Fibroblast of skin of back (primary cell): ENCODE measurements at regions not wholly inside any gene's neighbourhood (a gene's known extent, or its start where the extent isn't known, plus 50 kb on each side); places are given as distances from the start of the nearest gene placed in this dataset.

Experiments
- DNase-seq: peaks from one replicate; pipeline ENCODE4 v3.0.0-alpha.2; 2013

GRCh38 chr2:66850376-66850775 is 415.5 kb downstream of the MEIS1 start:
- no peak for DNase-seq

GRCh38 chr2:66851449-66851872 is 416.5 kb downstream of the MEIS1 start:
- DNase-seq, result peak; percentile 97

GRCh38 chr2:66852953-66853352 is 418.0 kb downstream of the MEIS1 start:
- DNase-seq, result no peak

DNA sequence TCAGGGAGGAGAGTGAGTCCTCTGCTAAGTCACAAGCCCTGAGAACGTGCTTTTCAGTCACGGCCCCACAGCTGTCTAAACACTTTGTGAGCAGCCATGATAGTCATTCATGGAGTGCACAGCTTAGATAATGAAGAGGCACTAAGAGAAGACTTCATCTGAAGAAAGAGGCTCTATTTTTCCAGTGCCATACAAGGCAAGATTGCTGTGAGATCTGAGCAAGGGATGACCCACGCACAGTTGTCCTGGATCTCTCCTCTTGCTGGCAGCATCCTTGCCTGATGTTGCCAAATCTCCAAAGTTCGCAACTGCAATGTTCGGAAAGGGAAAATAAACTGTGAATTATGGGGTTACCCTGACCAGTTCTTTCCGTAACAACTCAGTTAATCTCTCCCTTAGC is 418.7 kb downstream of the MEIS1 start:
- DNase-seq, result no peak

DNA sequence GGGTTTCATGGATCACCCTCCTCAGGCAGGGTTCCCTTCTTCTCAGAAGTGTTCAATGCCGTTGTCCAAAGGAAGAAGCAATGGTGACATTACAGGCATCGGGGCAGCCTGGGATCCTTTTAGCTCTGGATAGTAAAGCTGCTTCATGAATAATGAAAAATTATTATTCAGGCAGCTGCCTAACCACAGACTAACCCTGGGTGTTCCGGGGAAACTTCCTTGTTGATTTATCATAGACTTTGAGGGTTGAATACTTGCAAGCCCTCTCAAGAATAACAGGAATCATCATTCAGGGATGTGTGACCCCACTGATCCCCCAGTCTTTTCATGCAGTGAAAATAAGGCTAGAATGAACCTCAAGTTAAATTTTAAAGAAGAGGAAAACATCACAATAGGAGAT is 419.4 kb downstream of the MEIS1 start:
- peak; percentile 73 for DNase-seq

GRCh38 chr2:66862885-66863650 is 428.1 kb downstream of the MEIS1 start:
- DNase-seq, result peak; percentile 87

DNA sequence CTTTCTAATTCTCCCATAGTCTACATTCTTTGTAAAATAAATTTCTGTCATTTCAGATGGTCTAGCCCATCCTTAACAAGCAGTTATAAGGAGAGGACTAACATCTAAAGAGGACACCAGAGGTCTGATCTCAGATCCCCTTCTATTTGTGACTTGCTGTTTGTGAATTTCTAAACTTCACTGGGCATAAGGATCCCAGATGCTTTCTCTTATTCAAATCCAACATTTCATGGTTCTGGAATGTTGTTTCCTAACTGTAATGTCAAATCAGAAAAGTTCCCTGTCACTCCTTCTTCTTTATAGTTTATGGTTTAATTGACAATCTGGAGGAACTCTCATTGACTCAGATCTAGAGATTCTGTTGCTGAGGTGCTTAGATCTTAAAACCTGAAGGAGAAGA is 430.2 kb downstream of the MEIS1 start:
- peak; percentile 52 for DNase-seq

DNA sequence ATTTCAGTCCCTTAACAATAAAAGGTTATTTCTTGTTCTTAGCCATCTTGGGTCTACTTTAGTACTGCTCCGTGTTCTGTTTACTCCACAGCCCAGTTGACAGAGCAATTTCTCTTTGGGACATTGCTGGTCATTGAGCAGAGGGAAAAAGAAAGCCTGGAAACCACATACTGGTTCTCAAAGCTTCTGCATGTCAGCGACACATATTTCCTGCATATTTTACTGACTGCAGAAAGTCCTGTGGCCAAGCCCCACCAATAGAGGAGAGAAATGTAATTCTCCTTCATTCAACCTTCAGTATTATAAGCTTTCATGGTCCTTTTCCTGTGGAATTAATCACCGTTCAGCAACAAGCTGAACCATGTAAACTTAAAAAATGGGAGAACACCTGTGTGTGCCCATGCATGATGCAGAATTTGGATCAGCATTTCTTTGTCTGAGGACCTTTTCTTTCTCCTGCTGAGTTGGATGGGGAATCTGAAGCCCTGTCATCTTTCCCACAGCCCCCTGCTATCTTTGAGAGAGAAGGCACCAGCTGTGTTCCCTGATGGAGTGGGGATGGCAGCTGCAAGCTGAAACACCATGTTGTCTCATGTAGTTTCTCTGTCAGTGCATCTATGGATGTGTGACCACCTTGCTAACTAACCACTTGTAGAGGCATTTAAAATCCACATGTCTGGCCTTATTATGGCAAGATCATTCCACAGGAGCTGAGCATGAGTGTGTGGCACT is 431.6 kb downstream of the MEIS1 start:
- DNase-seq, result peak; percentile 69

- DNase-seq, result peak; percentile 73
These were observed 432.1 kb downstream of the MEIS1 start for GRCh38 chr2:66867063-66867441.

DNA sequence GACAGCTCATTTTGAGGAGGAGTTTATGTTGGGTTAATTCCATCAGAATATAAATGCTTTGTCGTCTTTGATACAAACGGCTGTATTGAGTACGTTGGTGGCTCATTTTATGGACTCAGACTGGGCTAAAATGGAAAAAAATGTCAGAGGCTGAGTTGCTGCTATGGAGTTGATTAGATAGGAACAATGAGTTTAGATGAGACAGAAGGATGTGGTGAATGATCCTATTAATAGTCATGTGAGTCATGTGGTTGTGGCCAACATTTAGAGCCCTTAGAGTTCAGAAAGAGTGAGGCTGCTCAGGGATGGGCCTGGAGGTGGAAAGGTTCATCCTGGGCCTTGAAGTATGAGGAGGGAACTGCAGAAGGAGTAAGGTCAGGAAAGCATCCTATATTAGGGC is 434.2 kb downstream of the MEIS1 start:
- peak; percentile 87 for DNase-seq

DNA sequence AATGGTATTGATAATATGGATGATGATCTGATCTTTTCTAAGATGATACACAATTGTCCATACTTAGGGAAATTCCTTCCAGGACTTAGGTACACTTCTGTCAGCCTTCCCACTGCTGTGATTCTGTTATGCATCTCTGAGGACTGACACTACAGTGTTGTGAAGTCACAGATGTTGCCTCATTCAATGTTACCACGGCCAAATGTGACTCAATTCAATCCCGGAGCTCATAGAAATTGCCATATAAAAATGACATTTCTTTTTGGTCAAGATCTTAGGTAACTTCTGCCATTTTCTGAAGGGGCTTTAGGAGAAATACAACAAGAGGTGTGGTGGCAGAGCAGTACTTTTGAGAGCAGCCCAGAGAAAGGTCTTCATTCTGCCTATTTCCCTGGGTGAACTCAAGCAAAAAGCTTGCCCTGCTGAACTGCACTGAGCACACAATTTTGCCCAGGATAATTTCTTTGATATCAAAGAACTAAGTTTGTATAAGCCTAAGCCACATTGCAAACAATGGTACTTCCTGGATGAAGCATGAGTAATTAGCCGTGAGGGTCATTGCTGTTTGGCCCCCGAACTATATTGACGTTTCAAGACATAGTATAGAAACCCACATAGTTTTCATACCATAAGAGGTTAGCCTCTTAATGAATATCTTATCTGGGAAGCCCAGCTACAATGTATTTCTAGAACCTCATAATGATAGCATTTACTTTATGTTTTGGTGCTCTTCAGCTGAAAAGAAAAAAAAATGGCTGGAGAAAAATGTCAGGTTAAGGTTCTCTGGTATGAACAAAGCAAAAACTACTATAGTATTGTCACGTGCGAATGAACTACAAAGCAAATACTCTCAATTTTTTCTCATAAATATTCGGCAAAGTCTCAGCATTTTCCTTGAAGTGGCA is 437.4 kb downstream of the MEIS1 start:
- DNase-seq, result peak; percentile 76

DNA sequence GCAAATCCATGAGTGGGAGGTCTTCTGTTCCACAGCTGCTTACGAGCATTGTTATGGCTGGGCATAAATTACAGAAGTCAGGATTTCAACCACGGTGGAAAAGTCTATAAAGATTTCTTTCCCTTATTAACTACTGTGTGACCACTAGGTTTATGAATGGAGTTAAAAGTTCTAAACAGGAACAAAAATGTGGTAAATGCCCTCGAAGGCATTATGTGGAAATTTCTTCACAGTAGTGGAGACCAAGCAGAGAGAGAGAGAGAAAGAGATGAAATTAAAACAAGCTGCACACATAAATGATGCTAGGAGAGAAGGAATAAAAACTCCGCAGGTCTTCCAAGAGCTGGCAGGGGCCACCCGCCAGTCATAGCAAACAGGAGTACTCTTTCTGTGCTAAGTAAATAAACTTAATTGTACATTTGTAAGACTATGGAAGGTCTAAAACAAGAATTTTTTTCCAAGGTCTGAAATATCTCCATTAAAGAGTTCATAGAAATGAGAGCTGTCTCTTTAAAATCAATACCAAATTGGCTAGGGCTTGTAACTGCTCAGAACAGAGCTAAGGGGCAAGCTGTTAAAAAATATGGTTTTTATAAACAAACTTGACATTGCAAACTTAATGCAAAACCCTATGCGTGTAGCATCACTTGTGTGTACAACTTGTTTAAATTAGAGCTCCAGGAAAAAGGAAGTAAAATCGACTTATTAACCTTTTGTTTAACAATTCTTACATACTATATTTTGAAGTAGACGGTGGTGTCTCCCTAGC is 438.2 kb downstream of the MEIS1 start:
- DNase-seq, result no peak

- peak; percentile 69 for DNase-seq
These were observed 439.5 kb downstream of the MEIS1 start for GRCh38 chr2:66874411-66874810.

DNA sequence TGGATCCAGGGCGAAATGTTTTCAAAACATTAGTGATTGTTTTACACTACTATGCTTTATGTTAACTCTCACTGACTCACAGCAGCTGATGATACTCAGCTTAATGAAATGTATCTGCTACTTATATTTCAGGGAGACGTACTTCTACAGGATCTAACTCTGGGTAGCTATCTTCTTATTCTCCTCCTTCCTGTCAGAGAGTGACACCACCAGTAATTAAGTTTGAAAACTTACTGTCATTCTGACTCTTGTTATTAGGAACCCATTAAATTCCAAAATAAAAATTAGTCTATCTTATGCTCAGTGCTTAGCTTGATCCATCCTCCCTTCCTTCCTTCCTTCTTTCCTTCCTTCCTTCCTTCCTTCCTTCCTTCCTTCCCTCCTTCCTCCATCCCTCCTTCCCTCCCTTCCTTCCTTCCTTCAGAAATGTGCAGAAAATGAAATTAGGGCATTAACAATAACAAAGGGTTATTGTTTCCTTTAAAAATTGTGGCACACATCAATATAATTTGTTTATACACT is 441.1 kb downstream of the MEIS1 start:
- DNase-seq, result no peak

DNA sequence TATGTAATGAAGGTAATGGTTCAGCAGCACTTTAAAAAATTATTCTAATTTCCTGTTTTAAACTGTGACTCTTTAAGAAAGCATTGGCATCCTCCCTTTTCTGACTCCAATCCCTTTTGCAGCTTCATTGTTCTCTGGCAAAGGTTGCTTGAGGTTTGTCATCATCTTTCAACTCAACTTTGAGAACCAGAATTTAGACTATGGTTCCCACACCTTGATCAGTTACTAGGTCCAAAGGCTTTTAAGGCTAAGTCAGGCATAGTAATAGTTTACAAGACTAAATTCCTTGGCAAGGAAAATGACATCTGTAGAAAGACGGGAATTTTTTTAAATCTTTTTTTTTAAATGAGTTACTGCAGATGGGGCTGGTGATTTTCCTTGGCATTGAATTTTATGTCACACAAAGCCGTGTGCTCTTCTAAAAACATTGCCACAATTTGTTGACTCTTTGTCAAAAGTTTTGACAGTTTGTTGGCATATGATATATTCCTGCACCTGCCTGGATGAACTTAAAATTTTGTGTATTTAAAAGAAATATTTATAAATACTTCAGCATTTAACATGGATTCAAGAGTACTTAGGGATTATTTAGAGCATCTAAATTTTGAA is 451.0 kb downstream of the MEIS1 start:
- DNase-seq, result no peak

GRCh38 chr2:66888246-66888645 is 453.3 kb downstream of the MEIS1 start:
- no peak for DNase-seq

GRCh38 chr2:66888791-66889631 is 454.1 kb downstream of the MEIS1 start:
- peak; percentile 78 for DNase-seq

DNA sequence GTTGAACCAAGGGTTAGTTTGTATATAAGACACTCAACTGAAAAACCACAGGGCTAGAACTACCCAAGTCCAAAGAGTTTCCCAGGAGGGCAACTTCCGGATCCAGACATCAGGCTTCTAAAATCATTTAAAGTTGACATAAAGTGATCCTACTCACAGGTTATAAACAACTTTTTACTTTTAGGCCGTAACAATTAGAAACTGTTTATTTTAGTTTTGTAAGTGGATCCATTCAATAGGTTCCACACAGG is 454.6 kb downstream of the MEIS1 start:
- no peak for DNase-seq

DNA sequence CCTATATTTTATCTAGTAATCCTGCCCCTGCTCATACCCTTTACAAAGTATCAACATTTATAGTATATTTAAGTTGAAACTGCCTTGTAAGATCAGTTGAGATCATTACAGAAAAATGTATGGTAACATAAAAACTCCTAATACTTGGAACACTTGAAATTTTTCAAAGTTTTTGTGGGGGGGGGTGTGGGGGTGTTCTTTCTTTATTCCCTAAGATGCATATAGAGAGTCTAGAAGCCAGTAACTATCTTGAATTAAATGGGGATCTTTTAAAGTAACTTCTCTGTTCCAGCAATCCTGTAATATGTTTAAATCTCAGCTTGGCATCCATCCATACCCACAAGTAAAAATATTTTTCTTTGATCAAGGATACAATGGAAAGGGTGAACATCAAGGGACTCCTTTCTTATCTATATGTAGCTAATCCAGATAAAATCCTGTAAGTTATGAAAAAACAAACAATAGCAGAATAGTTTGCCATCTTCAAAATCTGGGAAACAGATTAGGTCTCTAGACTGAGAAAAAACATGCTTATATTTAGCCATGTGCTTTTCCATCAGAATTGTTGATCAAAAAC is 455.3 kb downstream of the MEIS1 start:
- peak; percentile 60 for DNase-seq

DNA sequence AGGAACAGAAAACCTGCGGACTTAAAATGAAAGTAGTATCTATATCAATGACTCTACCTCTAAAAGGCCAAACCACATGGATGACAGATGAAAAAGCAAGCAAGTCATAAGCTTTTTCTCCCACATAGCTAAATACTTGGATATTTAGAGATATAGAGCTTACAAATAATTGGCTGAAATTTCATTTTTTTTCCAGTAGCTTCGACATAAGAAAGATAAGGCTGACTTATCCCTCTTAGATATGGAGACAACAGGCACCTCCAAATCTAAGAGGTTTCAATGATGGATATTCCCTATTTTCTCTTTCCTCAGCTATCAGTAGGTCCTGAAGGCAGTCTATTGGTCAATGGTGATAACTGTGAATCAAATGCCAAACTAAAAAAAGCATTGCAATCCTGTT is 460.3 kb downstream of the MEIS1 start:
- no peak for DNase-seq

DNA sequence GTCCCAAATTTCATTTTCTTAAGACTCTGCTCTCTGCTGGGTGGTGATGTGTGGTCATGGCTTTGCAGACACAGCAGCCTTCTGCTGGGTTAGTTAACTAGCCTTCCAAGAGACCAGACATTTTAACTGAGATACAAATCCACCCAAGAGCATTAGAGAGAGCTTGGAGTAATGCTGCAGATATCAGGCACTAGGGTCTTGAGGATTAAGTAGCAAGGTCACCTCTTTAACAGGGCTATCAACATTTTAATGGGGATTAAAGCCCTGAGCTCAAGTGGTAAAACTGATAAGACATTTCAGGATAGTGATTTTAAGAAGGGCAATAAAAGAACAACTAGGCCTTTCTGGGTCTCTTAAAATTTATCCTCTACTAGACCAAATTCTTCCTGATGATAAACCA is 461.2 kb downstream of the MEIS1 start:
- no peak for DNase-seq
